HL-60 (cell line): ENCODE measurements at regions not wholly inside any gene's neighbourhood (a gene's known extent, or its start where the extent isn't known, plus 50 kb on each side); places are given as distances from the start of the nearest gene placed in this dataset.

Experiments used
- CTCF ChIP-seq: IDR thresholded peaks from one replicate; pipeline ENCODE4 v1.5.1; 2011; ENCODE audit warnings: low read length, control low read depth, inconsistent platforms; ENCODE audit not compliant: insufficient read depth
- POLR2AphosphoS5 ChIP-seq: IDR thresholded peaks from 2 replicates; pipeline ENCODE4 v1.6.1; 2012; ENCODE audit warnings: low read depth

DNA sequence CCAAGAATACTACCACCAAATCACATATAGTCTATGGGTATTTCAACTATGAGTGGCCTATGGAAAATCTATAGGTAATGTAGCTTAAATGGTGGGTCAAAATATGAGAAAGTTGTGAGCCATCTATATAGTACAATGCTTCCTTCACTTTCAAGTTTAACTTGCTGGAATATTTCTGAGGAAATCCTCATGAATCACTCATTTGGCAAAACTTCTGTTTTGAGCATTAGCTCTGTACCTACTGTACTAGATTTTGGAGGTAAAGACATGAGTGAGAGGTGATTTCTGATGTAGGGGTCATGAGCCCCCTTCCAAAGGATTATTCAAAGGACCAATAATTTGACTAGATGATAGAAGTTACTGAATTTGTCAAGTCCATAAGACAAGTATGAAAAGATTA, 80.6 kb upstream of the DAB2 start:
- TF ChIP-seq CTCF (no peak), POLR2AphosphoS5 (no peak)
